LNCaP clone FGC (cell line): ENCODE measurements at regions not wholly inside any gene's neighbourhood (a gene's known extent, or its start where the extent isn't known, plus 50 kb on each side); places are given as distances from the start of the nearest gene placed in this dataset.

Source experiments
- DNase-seq: peaks from one replicate; pipeline ENCODE4 v3.0.0-alpha.2; 2011; ENCODE audit warnings: low read depth
- H3K4me3 ChIP-seq: 2 replicates; pipeline ENCODE4 v1.5.1; 2011; ENCODE audit warnings: mild to moderate bottlenecking, low read depth, low read length, control low read depth
- TF ChIP-seq, protein P1 (sequence below): IDR thresholded peaks from 2 replicates; pipeline ENCODE4 v1.5.1; 2012; ENCODE audit warnings: mild to moderate bottlenecking; ENCODE audit not compliant: control insufficient read depth, insufficient read depth; ENCODE audit errors: extremely low read depth

DNA sequence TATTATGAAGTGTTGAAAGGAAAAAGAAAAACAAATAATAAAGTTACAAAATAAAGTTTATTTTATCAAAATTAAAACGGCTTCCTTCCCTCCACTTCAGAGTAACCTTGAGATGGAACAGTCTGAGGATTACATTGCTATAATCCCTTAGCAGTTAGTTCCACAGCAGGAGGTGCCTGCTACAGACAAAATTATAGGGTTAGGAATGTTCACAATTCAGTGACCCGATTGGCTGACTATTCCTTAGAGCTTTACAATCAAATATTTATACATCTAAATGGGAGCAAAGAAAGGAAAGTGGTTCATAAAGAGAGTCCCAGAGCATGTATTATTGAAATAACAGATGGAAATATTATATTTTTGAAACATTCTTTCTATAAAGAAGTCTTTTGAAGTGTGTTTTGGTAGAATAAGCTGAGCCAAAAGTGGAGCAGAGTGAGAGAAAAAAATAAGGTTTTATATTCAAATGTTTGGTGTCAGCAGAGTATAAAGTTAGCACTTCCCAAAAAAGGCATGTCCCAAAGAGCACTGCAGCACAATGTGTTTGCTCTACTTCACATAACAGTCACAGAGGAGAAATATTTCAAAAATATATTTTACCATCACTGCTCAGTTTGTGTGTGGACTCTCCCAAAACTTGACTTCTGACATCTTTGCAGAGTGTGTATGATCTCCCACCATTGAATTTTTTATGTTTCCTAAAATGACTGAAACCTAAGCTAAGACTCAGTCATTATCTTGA, 71.4 kb upstream of the GORAB start:
- TF ChIP-seq, protein P1, sequence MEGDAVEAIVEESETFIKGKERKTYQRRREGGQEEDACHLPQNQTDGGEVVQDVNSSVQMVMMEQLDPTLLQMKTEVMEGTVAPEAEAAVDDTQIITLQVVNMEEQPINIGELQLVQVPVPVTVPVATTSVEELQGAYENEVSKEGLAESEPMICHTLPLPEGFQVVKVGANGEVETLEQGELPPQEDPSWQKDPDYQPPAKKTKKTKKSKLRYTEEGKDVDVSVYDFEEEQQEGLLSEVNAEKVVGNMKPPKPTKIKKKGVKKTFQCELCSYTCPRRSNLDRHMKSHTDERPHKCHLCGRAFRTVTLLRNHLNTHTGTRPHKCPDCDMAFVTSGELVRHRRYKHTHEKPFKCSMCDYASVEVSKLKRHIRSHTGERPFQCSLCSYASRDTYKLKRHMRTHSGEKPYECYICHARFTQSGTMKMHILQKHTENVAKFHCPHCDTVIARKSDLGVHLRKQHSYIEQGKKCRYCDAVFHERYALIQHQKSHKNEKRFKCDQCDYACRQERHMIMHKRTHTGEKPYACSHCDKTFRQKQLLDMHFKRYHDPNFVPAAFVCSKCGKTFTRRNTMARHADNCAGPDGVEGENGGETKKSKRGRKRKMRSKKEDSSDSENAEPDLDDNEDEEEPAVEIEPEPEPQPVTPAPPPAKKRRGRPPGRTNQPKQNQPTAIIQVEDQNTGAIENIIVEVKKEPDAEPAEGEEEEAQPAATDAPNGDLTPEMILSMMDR = no peak

GRCh38 chr1:170461291-170461747, 70.6 kb upstream of the GORAB start:
- DNase-seq = no peak
- no peak overlapping the region for H3K4me3 ChIP-seq
- TF ChIP-seq, protein P1 = no peak

More for the DNA sequence above, 71.4 kb upstream of the GORAB start:
- no peak overlapping the region for H3K4me3 ChIP-seq
- DNase-seq = no peak

DNA sequence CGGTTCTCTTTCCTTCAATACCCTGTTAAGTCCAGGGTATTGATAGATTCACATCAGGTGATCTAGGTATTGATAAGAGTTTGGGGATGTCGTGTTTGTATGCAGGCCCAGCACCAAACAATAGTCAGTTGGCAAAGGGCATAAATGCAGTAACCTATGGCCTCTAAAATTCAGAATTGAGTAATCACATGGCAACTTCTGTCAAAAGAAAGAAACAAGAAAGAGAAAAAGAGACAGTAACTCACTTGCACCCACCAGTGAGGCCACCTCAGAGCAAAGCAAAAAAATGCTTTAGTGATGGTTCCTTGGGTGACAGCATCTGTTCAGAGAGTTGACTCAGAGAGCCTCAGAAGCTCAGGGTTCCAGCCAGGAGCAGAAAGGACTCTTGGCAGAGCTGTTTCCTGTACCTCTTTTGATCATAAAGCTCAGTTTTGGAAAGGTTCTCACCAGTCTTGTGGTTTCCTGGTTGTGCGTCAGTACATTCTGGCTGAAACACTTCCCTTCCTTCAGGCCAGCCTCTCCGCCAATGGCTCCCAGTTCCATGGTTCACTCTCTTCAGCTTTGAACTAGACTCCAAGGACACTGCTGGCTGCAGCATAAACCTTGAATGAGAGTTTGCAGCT, 70.1 kb upstream of the GORAB start:
- H3K4me3 ChIP-seq = no peak overlapping the region
- TF ChIP-seq, protein P1 = no peak
- no peak for DNase-seq

GRCh38 chr1:170470121-170470520, 61.8 kb upstream of the GORAB start:
- H3K4me3 ChIP-seq = no peak overlapping the region
- no peak for DNase-seq
- TF ChIP-seq, protein P1 = no peak

DNA sequence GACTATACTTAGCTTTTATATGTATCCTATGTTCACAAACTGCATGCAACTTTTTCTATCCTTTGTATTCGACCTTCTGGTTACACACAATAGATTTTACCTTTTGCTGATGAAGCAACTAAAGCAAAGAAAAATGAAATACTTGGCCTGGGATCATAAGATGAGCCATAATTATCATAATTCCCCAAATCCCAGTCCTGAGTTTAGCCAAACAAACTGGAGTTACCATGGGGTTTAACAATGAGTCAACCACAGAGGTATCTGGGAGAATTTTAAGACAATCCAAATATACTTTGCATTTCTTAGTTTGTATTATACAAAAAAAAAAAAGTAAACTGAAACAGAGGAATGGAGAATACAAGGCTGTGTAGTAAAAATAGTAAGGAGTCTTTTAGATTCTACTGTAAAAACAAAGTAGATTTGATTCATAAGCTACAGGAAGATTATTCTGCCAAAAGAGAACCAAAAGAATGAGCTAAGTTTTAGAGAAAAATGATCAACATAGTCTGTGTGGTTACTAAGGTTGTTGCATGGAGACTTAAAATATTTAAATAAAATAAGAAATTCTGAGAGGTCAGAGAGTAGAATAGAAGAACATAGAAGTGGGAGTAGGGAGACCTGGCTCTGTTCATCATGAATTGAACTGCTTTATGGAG, 60.4 kb upstream of the GORAB start:
- DNase-seq = no peak
- no peak overlapping the region for H3K4me3 ChIP-seq
- TF ChIP-seq, protein P1 = no peak

- TF ChIP-seq, protein P1 = no peak
- H3K4me3 ChIP-seq = no peak overlapping the region
- DNase-seq = no peak
Measured at GRCh38 chr1:170481000-170481399, 51.0 kb upstream of the GORAB start.
